ENCODE measurements at regions not wholly inside any gene's neighbourhood (a gene's known extent, or its start where the extent isn't known, plus 50 kb on each side); places are given as distances from the start of the nearest gene placed in this dataset.

GRCh38 chr2:158740127-158740526, 55.0 kb upstream of the DAPL1 start:
- TF ChIP-seq CTCF (IDR thresholded peaks at IDR 0.05; ENCODE audit: unreplicated experiment) = no peak
- DNase-seq (ENCODE audit: low spot score) = peak; percentile 20
- Mint-ChIP-seq H3K9me3 (ENCODE audit: unreplicated experiment) (no peaks in the 10 kb centered on the region), H3K4me3 (ENCODE audit: unreplicated experiment) (no peak overlapping the region), H3K4me1 (ENCODE audit: unreplicated experiment) (peaks cover 26% of the 10 kb centered on the region), H3K36me3 (ENCODE audit: low read depth, unreplicated experiment) (no peaks in the 10 kb centered on the region), H3K27ac (ENCODE audit: unreplicated experiment) (no peak overlapping the region), H3K27me3 (ENCODE audit: unreplicated experiment) (peaks cover 4% of the 10 kb centered on the region)

- TF ChIP-seq CTCF (IDR thresholded peaks at IDR 0.05; ENCODE audit: unreplicated experiment) = no peak
- H3K27ac Mint-ChIP-seq (ENCODE audit: unreplicated experiment) = peak overlapping the region; percentile 21
- H3K36me3 Mint-ChIP-seq (ENCODE audit: low read depth, unreplicated experiment) = no peaks in the 10 kb centered on the region
- no peak for DNase-seq (ENCODE audit: low spot score)
- H3K4me1 Mint-ChIP-seq (ENCODE audit: unreplicated experiment) = peaks cover 30% of the 10 kb centered on the region
- no peaks in the 10 kb centered on the region for H3K9me3 Mint-ChIP-seq (ENCODE audit: unreplicated experiment)
- H3K4me3 Mint-ChIP-seq (ENCODE audit: unreplicated experiment) = no peak overlapping the region
- peaks cover 4% of the 10 kb centered on the region for H3K27me3 Mint-ChIP-seq (ENCODE audit: unreplicated experiment)
Observed at GRCh38 chr2:158740621-158741020, 54.5 kb upstream of the DAPL1 start.

GRCh38 chr2:158741625-158742024, 53.5 kb upstream of the DAPL1 start:
- no peak for DNase-seq (ENCODE audit: low spot score)
- H3K27ac Mint-ChIP-seq (ENCODE audit: unreplicated experiment) = no peak overlapping the region
- H3K9me3 Mint-ChIP-seq (ENCODE audit: unreplicated experiment) = no peaks in the 10 kb centered on the region
- TF ChIP-seq CTCF (IDR thresholded peaks at IDR 0.05; ENCODE audit: unreplicated experiment) = no peak
- H3K36me3 Mint-ChIP-seq (ENCODE audit: low read depth, unreplicated experiment) = no peaks in the 10 kb centered on the region
- H3K4me3 Mint-ChIP-seq (ENCODE audit: unreplicated experiment) = no peak overlapping the region
- H3K4me1 Mint-ChIP-seq (ENCODE audit: unreplicated experiment) = peaks cover 41% of the 10 kb centered on the region
- H3K27me3 Mint-ChIP-seq (ENCODE audit: unreplicated experiment) = peaks cover 4% of the 10 kb centered on the region

GRCh38 chr2:158742536-158742935, 52.6 kb upstream of the DAPL1 start:
- no peak overlapping the region for H3K27ac Mint-ChIP-seq (ENCODE audit: unreplicated experiment)
- DNase-seq (ENCODE audit: low spot score) = no peak
- no peaks in the 10 kb centered on the region for H3K36me3 Mint-ChIP-seq (ENCODE audit: low read depth, unreplicated experiment)
- TF ChIP-seq CTCF (IDR thresholded peaks at IDR 0.05; ENCODE audit: unreplicated experiment) = no peak
- peaks cover 40% of the 10 kb centered on the region for H3K4me1 Mint-ChIP-seq (ENCODE audit: unreplicated experiment)
- H3K9me3 Mint-ChIP-seq (ENCODE audit: unreplicated experiment) = no peaks in the 10 kb centered on the region
- H3K4me3 Mint-ChIP-seq (ENCODE audit: unreplicated experiment) = no peak overlapping the region
- H3K27me3 Mint-ChIP-seq (ENCODE audit: unreplicated experiment) = peaks cover 4% of the 10 kb centered on the region

- H3K27me3 Mint-ChIP-seq (ENCODE audit: unreplicated experiment) = peaks cover 4% of the 10 kb centered on the region
- DNase-seq (ENCODE audit: low spot score) = no peak
- H3K27ac Mint-ChIP-seq (ENCODE audit: unreplicated experiment) = no peak overlapping the region
- H3K4me1 Mint-ChIP-seq (ENCODE audit: unreplicated experiment) = peaks cover 40% of the 10 kb centered on the region
- H3K9me3 Mint-ChIP-seq (ENCODE audit: unreplicated experiment) = no peaks in the 10 kb centered on the region
- H3K36me3 Mint-ChIP-seq (ENCODE audit: low read depth, unreplicated experiment) = no peaks in the 10 kb centered on the region
- H3K4me3 Mint-ChIP-seq (ENCODE audit: unreplicated experiment) = no peak overlapping the region
- TF ChIP-seq CTCF (IDR thresholded peaks at IDR 0.05; ENCODE audit: unreplicated experiment) = no peak
Observed at GRCh38 chr2:158743466-158743865, 51.7 kb upstream of the DAPL1 start.

Data from endothelial cell (in vitro differentiated cells).